Neural cell (in vitro differentiated cells): ENCODE measurements at regions not wholly inside any gene's neighbourhood (a gene's known extent, or its start where the extent isn't known, plus 50 kb on each side); places are given as distances from the start of the nearest gene placed in this dataset.

Source experiments
- H2AFZ ChIP-seq: fragments of 200-600, 300-800 bp; sonication (generic), shearing (Covaris generic); 2 replicates; pipeline ENCODE4 v1.6.0; 2014; ENCODE audit warnings: low read depth, mild to moderate bottlenecking, antibody characterized with exemption, low read length, moderate library complexity
- H3F3A ChIP-seq: fragments of 200-600 bp; shearing (Covaris generic); 2 replicates; pipeline ENCODE4 v1.6.1; 2016; ENCODE audit warnings: mild to moderate bottlenecking, moderate library complexity, mixed read lengths, antibody characterized with exemption, low read length; ENCODE audit not compliant: insufficient read depth, poor library complexity, severe bottlenecking
- H3K27ac ChIP-seq: fragments of 200-600, 300-800 bp; sonication (generic), shearing (Covaris generic); 2 replicates; pipeline ENCODE4 v1.5.1; 2014; ENCODE audit warnings: mild to moderate bottlenecking, low read length, moderate library complexity
- H3K27me3 ChIP-seq: fragments of 300-800, 200-600 bp; sonication (generic), shearing (Covaris generic); 2 replicates; pipeline ENCODE4 v1.6.0; 2014; ENCODE audit warnings: mild to moderate bottlenecking, low read depth, low read length, moderate library complexity; ENCODE audit not compliant: insufficient read depth
- H3K36me3 ChIP-seq: fragments of 300-800, 200-600 bp; sonication (generic), shearing (Covaris generic); 2 replicates; pipeline ENCODE4 v1.5.1; 2014; ENCODE audit warnings: mild to moderate bottlenecking, antibody characterized with exemption, low read length, moderate library complexity; ENCODE audit not compliant: insufficient read depth
- H3K4me2 ChIP-seq: fragments of 300-800, 200-600 bp; sonication (generic), shearing (Covaris generic); 2 replicates; pipeline ENCODE4 v1.6.0; 2014; ENCODE audit warnings: mild to moderate bottlenecking, low read length
- H3K4me3 ChIP-seq: fragments of 300-800, 200-600 bp; sonication (generic), shearing (Covaris generic); 2 replicates; pipeline ENCODE4 v1.5.1; 2014; ENCODE audit warnings: mild to moderate bottlenecking, low read length, moderate library complexity
- H3K79me2 ChIP-seq: fragments of 200-600 bp; shearing (Covaris generic); replicated peaks from 2 replicates; pipeline ENCODE4 v1.6.0; 2014; ENCODE audit warnings: mild to moderate bottlenecking, low read length, moderate library complexity; ENCODE audit not compliant: insufficient read depth
- H3K9ac ChIP-seq: fragments of 300-800, 200-600 bp; sonication (generic), shearing (Covaris generic); 2 replicates; pipeline ENCODE4 v1.6.1; 2016; ENCODE audit warnings: mild to moderate bottlenecking, low read length, mixed read lengths
- H3K9me2 ChIP-seq: fragments of 200-600 bp; shearing (Covaris generic); 2 replicates; pipeline ENCODE4 v1.6.1; 2016; ENCODE audit warnings: mild to moderate bottlenecking, low read length, mixed read lengths; ENCODE audit not compliant: insufficient read depth
- H3K9me3 ChIP-seq: fragments of 200-600, 300-800 bp; sonication (generic), shearing (Covaris generic); 2 replicates; pipeline ENCODE4 v1.6.1; 2016; ENCODE audit warnings: mild to moderate bottlenecking, mixed run types, low read length, moderate library complexity, mixed read lengths
- H4K20me1 ChIP-seq: fragments of 200-600 bp; shearing (Covaris generic); 2 replicates; pipeline ENCODE4 v1.6.1; 2016; ENCODE audit warnings: mild to moderate bottlenecking, mixed run types; ENCODE audit not compliant: insufficient read depth
- EP300 ChIP-seq: fragments of 450-650 bp; conservative IDR thresholded peaks from 2 replicates; pipeline ENCODE4 v1.6.1; 2014; ENCODE audit warnings: antibody characterized with exemption, mild to moderate bottlenecking, moderate library complexity; ENCODE audit not compliant: poor library complexity, severe bottlenecking
- EZH2 ChIP-seq: fragments of 200-600, 300-800 bp; shearing (Covaris generic), sonication (generic); IDR thresholded peaks from 2 replicates; pipeline ENCODE4 v1.6.1; 2014; ENCODE audit warnings: antibody characterized with exemption, low read length, borderline replicate concordance, mild to moderate bottlenecking; ENCODE audit not compliant: insufficient read depth, poor library complexity, severe bottlenecking
- MXI1 ChIP-seq: fragments of 450-650 bp; conservative IDR thresholded peaks from 2 replicates; pipeline ENCODE4 v1.6.1; 2014; ENCODE audit warnings: antibody characterized with exemption, mild to moderate bottlenecking; ENCODE audit not compliant: poor library complexity, severe bottlenecking
- POLR2AphosphoS5 ChIP-seq: IDR thresholded peaks from 2 replicates; pipeline ENCODE4 v1.6.1; 2012
- RAD21 ChIP-seq: fragments of 450-650 bp; conservative IDR thresholded peaks from 2 replicates; pipeline ENCODE4 v1.6.1; 2014; ENCODE audit warnings: antibody characterized with exemption, mild to moderate bottlenecking, moderate library complexity
- SMC3 ChIP-seq: fragments of 450-650 bp; conservative IDR thresholded peaks from 2 replicates; pipeline ENCODE4 v1.6.1; 2014; ENCODE audit warnings: antibody characterized with exemption, mild to moderate bottlenecking, moderate library complexity; ENCODE audit not compliant: poor library complexity
- TAF1 ChIP-seq: IDR thresholded peaks from 2 replicates; pipeline ENCODE4 v1.6.1; 2012; ENCODE audit warnings: low read depth
- TF ChIP-seq, protein P1 (sequence below): fragments of 450-650 bp; IDR thresholded peaks from 2 replicates; pipeline ENCODE4 v1.5.1; 2014; ENCODE audit warnings: antibody characterized with exemption, mild to moderate bottlenecking, moderate library complexity; ENCODE audit not compliant: poor library complexity, severe bottlenecking
- TF ChIP-seq, protein P2 (sequence below): IDR thresholded peaks from 2 replicates; pipeline ENCODE4 v1.6.1; 2012; ENCODE audit warnings: borderline replicate concordance

DNA sequence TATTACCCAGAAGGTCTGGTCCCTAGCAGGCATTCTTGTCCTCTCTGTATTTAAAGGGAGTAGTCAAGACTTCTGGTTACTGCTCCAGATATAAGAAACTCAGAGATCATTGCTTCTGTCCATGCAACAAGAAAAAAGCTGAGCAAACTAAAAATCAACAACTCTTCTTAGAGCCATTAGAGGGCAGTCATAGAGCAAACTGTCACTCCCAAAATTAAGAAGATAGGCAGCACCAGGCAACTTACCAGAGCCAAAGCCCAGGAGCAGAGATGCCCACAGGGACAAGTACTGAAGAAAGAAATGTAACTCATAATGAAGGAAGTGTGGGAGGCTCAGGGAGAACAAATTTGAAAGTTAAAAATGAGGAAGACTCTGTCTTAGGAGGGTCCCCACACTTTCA is 472.9 kb upstream of the COBL start:
- Histone ChIP-seq H2AFZ (no peak overlapping the region), H3K4me2 (no peak overlapping the region), H3K36me3 (no peaks in the 10 kb centered on the region), H4K20me1 (no peaks in the 10 kb centered on the region), H3K4me3 (no peak overlapping the region), H3K27ac (no peak overlapping the region), H3K9me2 (no peaks in the 10 kb centered on the region), H3K9me3 (no peaks in the 10 kb centered on the region), H3K27me3 (no peaks in the 10 kb centered on the region), H3F3A (no peaks in the 10 kb centered on the region), H3K9ac (no peak overlapping the region), H3K79me2 (no peaks in the 10 kb centered on the region)
- TF ChIP-seq, protein P1, sequence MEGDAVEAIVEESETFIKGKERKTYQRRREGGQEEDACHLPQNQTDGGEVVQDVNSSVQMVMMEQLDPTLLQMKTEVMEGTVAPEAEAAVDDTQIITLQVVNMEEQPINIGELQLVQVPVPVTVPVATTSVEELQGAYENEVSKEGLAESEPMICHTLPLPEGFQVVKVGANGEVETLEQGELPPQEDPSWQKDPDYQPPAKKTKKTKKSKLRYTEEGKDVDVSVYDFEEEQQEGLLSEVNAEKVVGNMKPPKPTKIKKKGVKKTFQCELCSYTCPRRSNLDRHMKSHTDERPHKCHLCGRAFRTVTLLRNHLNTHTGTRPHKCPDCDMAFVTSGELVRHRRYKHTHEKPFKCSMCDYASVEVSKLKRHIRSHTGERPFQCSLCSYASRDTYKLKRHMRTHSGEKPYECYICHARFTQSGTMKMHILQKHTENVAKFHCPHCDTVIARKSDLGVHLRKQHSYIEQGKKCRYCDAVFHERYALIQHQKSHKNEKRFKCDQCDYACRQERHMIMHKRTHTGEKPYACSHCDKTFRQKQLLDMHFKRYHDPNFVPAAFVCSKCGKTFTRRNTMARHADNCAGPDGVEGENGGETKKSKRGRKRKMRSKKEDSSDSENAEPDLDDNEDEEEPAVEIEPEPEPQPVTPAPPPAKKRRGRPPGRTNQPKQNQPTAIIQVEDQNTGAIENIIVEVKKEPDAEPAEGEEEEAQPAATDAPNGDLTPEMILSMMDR = no peak
- TF ChIP-seq RAD21 (no peak), SMC3 (no peak), EP300 (no peak)

DNA sequence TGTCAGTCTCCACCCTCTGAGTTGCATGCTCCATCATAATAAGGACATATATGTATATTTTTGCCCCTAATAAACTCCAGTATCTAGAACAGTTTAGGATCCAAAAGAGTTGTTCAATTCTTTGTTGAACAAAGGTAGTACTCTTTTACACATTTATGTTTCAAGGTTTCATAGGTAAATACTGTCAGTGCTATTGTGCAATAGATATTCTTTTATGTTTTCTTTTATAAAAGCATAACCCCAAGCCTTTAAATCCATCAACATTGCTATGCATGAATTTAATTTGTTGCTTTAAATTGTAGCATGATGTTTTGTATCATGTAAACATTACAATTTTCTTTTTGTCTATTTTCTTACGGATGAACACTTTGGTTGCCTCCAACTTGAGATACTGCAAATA is 469.7 kb upstream of the COBL start:
- Histone ChIP-seq H3K79me2 (no peaks in the 10 kb centered on the region), H3K36me3 (no peaks in the 10 kb centered on the region)
- TF ChIP-seq, protein P1 = no peak
- TF ChIP-seq EZH2 (no peak), RAD21 (no peak), EP300 (no peak)

DNA sequence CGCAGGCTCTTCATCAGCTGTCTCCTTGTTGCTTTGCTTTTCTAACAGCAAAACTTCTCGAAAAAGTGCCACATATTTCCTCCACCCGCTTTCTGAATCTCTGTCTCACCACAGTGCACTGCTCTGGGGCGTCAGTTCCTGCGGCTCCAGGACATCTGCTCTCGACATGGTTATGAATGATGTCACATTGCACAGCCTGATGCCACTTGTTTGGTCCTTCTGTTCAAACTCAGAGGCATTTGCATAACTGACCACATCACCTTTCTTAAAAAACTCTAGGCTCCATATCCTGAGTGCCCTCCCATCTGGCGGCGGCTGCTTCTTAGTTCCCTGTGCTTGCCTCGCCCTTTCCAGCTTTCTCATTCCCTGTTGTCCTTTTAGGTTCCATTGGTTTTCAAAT is 469.3 kb upstream of the COBL start:
- no peaks in the 10 kb centered on the region for H3K9me2 ChIP-seq
- no peaks in the 10 kb centered on the region for H3K9me3 ChIP-seq
- H3K27me3 ChIP-seq = no peaks in the 10 kb centered on the region
- TF ChIP-seq MXI1 (no peak), TAF1 (no peak), EP300 (no peak), EZH2 (no peak), SMC3 (no peak), RAD21 (no peak), POLR2AphosphoS5 (no peak)
- TF ChIP-seq, protein P1 = no peak
- TF ChIP-seq, protein P2, sequence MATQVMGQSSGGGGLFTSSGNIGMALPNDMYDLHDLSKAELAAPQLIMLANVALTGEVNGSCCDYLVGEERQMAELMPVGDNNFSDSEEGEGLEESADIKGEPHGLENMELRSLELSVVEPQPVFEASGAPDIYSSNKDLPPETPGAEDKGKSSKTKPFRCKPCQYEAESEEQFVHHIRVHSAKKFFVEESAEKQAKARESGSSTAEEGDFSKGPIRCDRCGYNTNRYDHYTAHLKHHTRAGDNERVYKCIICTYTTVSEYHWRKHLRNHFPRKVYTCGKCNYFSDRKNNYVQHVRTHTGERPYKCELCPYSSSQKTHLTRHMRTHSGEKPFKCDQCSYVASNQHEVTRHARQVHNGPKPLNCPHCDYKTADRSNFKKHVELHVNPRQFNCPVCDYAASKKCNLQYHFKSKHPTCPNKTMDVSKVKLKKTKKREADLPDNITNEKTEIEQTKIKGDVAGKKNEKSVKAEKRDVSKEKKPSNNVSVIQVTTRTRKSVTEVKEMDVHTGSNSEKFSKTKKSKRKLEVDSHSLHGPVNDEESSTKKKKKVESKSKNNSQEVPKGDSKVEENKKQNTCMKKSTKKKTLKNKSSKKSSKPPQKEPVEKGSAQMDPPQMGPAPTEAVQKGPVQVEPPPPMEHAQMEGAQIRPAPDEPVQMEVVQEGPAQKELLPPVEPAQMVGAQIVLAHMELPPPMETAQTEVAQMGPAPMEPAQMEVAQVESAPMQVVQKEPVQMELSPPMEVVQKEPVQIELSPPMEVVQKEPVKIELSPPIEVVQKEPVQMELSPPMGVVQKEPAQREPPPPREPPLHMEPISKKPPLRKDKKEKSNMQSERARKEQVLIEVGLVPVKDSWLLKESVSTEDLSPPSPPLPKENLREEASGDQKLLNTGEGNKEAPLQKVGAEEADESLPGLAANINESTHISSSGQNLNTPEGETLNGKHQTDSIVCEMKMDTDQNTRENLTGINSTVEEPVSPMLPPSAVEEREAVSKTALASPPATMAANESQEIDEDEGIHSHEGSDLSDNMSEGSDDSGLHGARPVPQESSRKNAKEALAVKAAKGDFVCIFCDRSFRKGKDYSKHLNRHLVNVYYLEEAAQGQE = no peak
- H4K20me1 ChIP-seq = no peaks in the 10 kb centered on the region
- no peaks in the 10 kb centered on the region for H3F3A ChIP-seq
- no peak overlapping the region for H2AFZ ChIP-seq
- no peaks in the 10 kb centered on the region for H3K79me2 ChIP-seq
- no peak overlapping the region for H3K4me3 ChIP-seq
- no peaks in the 10 kb centered on the region for H3K36me3 ChIP-seq
- no peak overlapping the region for H3K27ac ChIP-seq
- no peak overlapping the region for H3K9ac ChIP-seq
- no peak overlapping the region for H3K4me2 ChIP-seq

More for the DNA sequence above, 469.7 kb upstream of the COBL start:
- no peaks in the 10 kb centered on the region for H3F3A ChIP-seq
- H3K9ac ChIP-seq = no peak overlapping the region
- no peaks in the 10 kb centered on the region for H3K9me2 ChIP-seq
- H2AFZ ChIP-seq = no peak overlapping the region
- no peak overlapping the region for H3K4me3 ChIP-seq
- H4K20me1 ChIP-seq = no peaks in the 10 kb centered on the region
- no peak overlapping the region for H3K27ac ChIP-seq
- H3K9me3 ChIP-seq = no peaks in the 10 kb centered on the region
- no peaks in the 10 kb centered on the region for H3K27me3 ChIP-seq
- H3K4me2 ChIP-seq = no peak overlapping the region
